Liver (tissue), 3 donors: ENCODE measurements at regions not wholly inside any gene's neighbourhood (a gene's known extent, or its start where the extent isn't known, plus 50 kb on each side); places are given as distances from the start of the nearest gene placed in this dataset.

Experiments used
- EGR1 ChIP-seq, 2 donors: IDR thresholded peaks; 2 replicates each; pipeline ENCODE4 v1.6.1; 2016 to 2018; ENCODE audit warnings: antibody characterized with exemption in 2 of 2, low read depth in 2 of 2
- FOXA1 ChIP-seq: IDR thresholded peaks from 2 replicates; pipeline ENCODE4 v1.6.1; 2016; ENCODE audit warnings: antibody characterized with exemption
- GABPA ChIP-seq, 2 donors: IDR thresholded peaks in 1 of 2; conservative IDR thresholded peaks in 1 of 2; 2 replicates each; pipeline ENCODE4 v1.6.1; 2016; ENCODE audit warnings: antibody characterized with exemption in 2 of 2, mild to moderate bottlenecking in 1 of 2, moderate library complexity in 1 of 2
- JUND ChIP-seq, 2 donors: IDR thresholded peaks; 2 replicates each; pipeline ENCODE4 v1.6.1; 2016; ENCODE audit warnings: antibody characterized with exemption in 2 of 2
- NR2F2 ChIP-seq: IDR thresholded peaks from 2 replicates; pipeline ENCODE4 v1.6.1; 2016; ENCODE audit warnings: antibody characterized with exemption
- RAD21 ChIP-seq, 2 donors: IDR thresholded peaks; 2 replicates each; pipeline ENCODE4 v1.6.1; 2016; ENCODE audit warnings: antibody characterized with exemption in 2 of 2, mild to moderate bottlenecking in 2 of 2
- SP1 ChIP-seq: IDR thresholded peaks from 2 replicates; pipeline ENCODE4 v1.6.1; 2018; ENCODE audit warnings: antibody characterized with exemption, mild to moderate bottlenecking
- TAF1 ChIP-seq: conservative IDR thresholded peaks from 2 replicates; pipeline ENCODE4 v1.6.1; 2016; ENCODE audit warnings: antibody characterized with exemption, mild to moderate bottlenecking
- YY1 ChIP-seq: IDR thresholded peaks from 2 replicates; pipeline ENCODE4 v1.6.1; 2016; ENCODE audit warnings: antibody characterized with exemption, mild to moderate bottlenecking
- TF ChIP-seq, protein P1 (sequence below): fragments of 150-350 bp; IDR thresholded peaks from 2 replicates; pipeline ENCODE4 v1.5.1; 2017; ENCODE audit warnings: improper control_type of control experiment, low read depth, low read length; ENCODE audit not compliant: missing input control
- TF ChIP-seq, protein P2 (sequence below): IDR thresholded peaks from 2 replicates; pipeline ENCODE4 v1.6.1; 2016; ENCODE audit warnings: antibody characterized with exemption, mild to moderate bottlenecking
- TF ChIP-seq, protein P3 (sequence below): IDR thresholded peaks from 2 replicates; pipeline ENCODE4 v1.6.1; 2016; ENCODE audit warnings: antibody characterized with exemption
- TF ChIP-seq, protein P4 (sequence below): IDR thresholded peaks from 2 replicates; pipeline ENCODE4 v1.6.1; 2016; ENCODE audit warnings: antibody characterized with exemption
- TF ChIP-seq, protein P5 (sequence below): IDR thresholded peaks from 2 replicates; pipeline ENCODE4 v1.6.1; 2016; ENCODE audit warnings: antibody characterized with exemption
- donor health status: healthy.
- donor health status: healthy.

DNA sequence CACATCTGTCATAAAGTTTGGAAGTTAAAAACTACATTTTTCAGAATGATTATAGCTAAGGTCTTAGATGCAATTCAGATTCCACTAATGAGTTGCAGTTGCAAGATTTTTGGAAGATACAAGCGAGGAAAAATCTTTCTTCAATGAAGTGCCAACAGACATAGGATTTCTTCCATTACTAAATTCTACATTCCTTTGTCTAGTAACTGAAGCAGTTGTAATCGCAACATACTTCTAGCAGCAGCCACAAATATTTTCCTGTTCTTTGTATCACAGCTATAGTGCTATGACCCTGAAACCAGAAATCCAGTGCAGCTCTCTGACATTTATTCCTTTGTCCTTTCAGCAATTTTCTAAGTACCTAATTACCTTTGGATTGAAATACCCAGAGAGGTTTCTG, 225.2 kb upstream of the SLIT2 start:
- TF ChIP-seq RAD21 (IDR thresholded peaks at IDR 0.05) (no peak), TAF1 (no peak), GABPA (IDR thresholded peaks at IDR 0.05 in 1 of 2, conservative IDR thresholded peaks at IDR 0.05 in 1 of 2) (no peak), FOXA1 (no peak), SP1 (no peak), YY1 (no peak), JUND (IDR thresholded peaks at IDR 0.05) (no peak), EGR1 (IDR thresholded peaks at IDR 0.05; ENCODE audit: low read depth in 2 of 2) (no peak), NR2F2 (no peak)
- TF ChIP-seq, protein P1, sequence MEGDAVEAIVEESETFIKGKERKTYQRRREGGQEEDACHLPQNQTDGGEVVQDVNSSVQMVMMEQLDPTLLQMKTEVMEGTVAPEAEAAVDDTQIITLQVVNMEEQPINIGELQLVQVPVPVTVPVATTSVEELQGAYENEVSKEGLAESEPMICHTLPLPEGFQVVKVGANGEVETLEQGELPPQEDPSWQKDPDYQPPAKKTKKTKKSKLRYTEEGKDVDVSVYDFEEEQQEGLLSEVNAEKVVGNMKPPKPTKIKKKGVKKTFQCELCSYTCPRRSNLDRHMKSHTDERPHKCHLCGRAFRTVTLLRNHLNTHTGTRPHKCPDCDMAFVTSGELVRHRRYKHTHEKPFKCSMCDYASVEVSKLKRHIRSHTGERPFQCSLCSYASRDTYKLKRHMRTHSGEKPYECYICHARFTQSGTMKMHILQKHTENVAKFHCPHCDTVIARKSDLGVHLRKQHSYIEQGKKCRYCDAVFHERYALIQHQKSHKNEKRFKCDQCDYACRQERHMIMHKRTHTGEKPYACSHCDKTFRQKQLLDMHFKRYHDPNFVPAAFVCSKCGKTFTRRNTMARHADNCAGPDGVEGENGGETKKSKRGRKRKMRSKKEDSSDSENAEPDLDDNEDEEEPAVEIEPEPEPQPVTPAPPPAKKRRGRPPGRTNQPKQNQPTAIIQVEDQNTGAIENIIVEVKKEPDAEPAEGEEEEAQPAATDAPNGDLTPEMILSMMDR, result no peak
- TF ChIP-seq, protein P2, sequence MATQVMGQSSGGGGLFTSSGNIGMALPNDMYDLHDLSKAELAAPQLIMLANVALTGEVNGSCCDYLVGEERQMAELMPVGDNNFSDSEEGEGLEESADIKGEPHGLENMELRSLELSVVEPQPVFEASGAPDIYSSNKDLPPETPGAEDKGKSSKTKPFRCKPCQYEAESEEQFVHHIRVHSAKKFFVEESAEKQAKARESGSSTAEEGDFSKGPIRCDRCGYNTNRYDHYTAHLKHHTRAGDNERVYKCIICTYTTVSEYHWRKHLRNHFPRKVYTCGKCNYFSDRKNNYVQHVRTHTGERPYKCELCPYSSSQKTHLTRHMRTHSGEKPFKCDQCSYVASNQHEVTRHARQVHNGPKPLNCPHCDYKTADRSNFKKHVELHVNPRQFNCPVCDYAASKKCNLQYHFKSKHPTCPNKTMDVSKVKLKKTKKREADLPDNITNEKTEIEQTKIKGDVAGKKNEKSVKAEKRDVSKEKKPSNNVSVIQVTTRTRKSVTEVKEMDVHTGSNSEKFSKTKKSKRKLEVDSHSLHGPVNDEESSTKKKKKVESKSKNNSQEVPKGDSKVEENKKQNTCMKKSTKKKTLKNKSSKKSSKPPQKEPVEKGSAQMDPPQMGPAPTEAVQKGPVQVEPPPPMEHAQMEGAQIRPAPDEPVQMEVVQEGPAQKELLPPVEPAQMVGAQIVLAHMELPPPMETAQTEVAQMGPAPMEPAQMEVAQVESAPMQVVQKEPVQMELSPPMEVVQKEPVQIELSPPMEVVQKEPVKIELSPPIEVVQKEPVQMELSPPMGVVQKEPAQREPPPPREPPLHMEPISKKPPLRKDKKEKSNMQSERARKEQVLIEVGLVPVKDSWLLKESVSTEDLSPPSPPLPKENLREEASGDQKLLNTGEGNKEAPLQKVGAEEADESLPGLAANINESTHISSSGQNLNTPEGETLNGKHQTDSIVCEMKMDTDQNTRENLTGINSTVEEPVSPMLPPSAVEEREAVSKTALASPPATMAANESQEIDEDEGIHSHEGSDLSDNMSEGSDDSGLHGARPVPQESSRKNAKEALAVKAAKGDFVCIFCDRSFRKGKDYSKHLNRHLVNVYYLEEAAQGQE, result no peak
- TF ChIP-seq, protein P3, sequence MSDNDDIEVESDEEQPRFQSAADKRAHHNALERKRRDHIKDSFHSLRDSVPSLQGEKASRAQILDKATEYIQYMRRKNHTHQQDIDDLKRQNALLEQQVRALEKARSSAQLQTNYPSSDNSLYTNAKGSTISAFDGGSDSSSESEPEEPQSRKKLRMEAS, result no peak
- TF ChIP-seq, protein P4, sequence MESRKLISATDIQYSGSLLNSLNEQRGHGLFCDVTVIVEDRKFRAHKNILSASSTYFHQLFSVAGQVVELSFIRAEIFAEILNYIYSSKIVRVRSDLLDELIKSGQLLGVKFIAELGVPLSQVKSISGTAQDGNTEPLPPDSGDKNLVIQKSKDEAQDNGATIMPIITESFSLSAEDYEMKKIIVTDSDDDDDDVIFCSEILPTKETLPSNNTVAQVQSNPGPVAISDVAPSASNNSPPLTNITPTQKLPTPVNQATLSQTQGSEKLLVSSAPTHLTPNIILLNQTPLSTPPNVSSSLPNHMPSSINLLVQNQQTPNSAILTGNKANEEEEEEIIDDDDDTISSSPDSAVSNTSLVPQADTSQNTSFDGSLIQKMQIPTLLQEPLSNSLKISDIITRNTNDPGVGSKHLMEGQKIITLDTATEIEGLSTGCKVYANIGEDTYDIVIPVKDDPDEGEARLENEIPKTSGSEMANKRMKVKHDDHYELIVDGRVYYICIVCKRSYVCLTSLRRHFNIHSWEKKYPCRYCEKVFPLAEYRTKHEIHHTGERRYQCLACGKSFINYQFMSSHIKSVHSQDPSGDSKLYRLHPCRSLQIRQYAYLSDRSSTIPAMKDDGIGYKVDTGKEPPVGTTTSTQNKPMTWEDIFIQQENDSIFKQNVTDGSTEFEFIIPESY, result no peak
- TF ChIP-seq, protein P5, sequence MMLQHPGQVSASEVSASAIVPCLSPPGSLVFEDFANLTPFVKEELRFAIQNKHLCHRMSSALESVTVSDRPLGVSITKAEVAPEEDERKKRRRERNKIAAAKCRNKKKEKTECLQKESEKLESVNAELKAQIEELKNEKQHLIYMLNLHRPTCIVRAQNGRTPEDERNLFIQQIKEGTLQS, result no peak
